OCI-LY3 (cell line): ENCODE measurements at regions not wholly inside any gene's neighbourhood (a gene's known extent, or its start where the extent isn't known, plus 50 kb on each side); places are given as distances from the start of the nearest gene placed in this dataset.

ENCODE experiments used
- EZH2phosphoT487 ChIP-seq: fragments of 200-600 bp; shearing (Covaris generic); IDR thresholded peaks from 2 replicates; pipeline ENCODE4 v1.6.1; 2018; ENCODE audit warnings: antibody characterized with exemption, mixed run types, low read depth
- TF ChIP-seq, protein P1 (sequence below): fragments of 200-600, 300-600 bp; sonication (generic); IDR thresholded peaks from 2 replicates; pipeline ENCODE4 v1.5.1; 2014; ENCODE audit warnings: antibody characterized with exemption, low read length, low read depth

GRCh38 chr6:21321076-21321475 is 272.5 kb upstream of the SOX4 start:
- TF ChIP-seq, protein P1, sequence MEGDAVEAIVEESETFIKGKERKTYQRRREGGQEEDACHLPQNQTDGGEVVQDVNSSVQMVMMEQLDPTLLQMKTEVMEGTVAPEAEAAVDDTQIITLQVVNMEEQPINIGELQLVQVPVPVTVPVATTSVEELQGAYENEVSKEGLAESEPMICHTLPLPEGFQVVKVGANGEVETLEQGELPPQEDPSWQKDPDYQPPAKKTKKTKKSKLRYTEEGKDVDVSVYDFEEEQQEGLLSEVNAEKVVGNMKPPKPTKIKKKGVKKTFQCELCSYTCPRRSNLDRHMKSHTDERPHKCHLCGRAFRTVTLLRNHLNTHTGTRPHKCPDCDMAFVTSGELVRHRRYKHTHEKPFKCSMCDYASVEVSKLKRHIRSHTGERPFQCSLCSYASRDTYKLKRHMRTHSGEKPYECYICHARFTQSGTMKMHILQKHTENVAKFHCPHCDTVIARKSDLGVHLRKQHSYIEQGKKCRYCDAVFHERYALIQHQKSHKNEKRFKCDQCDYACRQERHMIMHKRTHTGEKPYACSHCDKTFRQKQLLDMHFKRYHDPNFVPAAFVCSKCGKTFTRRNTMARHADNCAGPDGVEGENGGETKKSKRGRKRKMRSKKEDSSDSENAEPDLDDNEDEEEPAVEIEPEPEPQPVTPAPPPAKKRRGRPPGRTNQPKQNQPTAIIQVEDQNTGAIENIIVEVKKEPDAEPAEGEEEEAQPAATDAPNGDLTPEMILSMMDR = no peak
- no peak for TF ChIP-seq EZH2phosphoT487
